Embryonic facial prominence (tissue), 1 donor: ENCODE measurements at regions not wholly inside any gene's neighbourhood (a gene's known extent, or its start where the extent isn't known, plus 50 kb on each side); places are given as distances from the start of the nearest gene placed in this dataset.

Experiments used
- DNase-seq: peaks from one replicate; pipeline ENCODE4 v3.0.0-alpha.2; 2016; ENCODE audit errors: extremely low spot score

DNA sequence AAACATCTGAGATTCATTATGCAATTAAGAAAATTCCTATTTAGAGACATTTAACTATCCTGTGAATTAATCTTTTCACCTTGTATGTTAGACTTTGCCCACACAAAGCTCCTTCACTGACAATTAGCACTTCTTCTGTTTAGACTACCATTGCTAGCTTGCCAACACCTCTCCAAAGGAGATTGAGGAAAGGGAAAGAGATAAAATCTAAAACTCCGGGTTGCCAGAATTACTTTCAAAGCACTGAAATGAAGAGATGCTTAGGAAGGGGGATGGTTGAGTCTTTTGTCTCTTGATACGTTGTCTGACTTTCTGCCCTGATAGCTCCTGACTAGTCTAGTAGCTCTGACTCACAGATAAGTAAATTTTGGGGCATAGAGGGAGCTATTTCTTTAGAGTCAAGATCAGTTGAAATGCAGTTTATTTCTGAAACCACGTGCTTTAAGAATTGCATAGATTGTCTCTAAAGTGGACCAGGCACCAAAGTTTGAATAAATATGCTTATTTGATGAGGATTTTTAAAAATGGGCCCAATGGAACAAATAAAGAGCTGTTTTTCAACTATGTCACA is 74.1 kb upstream of the DSEL start:
- no peak for DNase-seq

GRCh38 chr18:67589325-67589724 is 72.8 kb upstream of the DSEL start:
- DNase-seq: no peak

- no peak for DNase-seq
These were observed 69.6 kb upstream of the DSEL start for GRCh38 chr18:67586101-67586500.

DNA sequence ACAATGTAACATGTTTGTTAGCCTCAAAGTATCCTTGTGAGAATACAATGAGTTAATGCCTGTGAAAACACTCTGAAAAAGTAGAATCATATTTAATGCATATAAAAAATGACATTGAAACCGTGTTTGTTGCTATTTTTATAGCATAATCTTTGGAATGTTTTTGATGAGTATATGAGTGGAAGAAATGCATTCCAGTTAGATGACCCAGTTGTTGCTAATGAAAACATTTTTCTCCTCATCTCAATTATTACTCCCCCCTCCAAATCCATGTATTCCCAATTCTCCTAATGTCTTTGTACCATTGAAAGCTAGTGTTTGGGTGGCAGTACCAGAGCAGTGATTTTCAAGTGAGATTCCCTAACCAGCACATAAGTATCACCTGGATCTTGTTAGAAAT is 67.1 kb upstream of the DSEL start:
- no peak for DNase-seq

DNA sequence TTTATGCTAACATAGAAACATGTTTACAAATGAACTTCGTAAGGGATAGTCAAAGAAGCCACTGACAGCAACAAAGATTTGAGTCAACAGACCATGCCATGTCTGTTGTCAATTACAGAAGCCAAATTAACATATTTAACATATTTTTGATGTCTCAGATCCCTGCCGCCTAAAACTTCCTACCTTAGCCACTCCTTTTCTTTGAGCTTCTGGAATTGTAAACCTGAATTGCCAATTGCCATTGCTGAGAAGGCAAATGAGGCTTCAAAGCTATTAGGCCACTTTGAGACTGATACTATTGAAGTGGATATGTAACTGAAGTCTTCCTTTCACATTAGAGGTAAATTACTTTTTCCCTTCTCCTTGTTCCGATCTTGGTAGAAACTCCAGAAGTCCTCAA is 66.0 kb upstream of the DSEL start:
- DNase-seq: no peak

DNA sequence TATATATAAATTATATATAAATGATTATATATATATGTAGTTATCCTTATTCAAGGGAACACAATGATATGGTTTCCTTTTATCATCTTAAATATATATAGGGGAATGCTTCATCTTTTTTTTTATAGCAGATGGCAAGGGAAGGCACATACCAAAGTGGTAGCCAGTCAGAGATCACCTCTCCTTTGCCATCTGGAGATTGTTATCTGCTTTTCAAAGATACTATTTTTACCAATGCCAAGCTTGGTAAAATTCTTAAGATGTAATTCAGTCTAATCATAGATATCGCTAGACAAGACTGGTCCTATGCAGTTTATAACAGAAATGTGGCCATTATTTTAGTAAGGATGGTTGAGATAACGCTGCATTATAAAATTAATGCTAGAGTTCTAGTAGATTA is 64.7 kb upstream of the DSEL start:
- DNase-seq: no peak

- DNase-seq: no peak
These were observed 60.9 kb upstream of the DSEL start for GRCh38 chr18:67577386-67577785.

DNA sequence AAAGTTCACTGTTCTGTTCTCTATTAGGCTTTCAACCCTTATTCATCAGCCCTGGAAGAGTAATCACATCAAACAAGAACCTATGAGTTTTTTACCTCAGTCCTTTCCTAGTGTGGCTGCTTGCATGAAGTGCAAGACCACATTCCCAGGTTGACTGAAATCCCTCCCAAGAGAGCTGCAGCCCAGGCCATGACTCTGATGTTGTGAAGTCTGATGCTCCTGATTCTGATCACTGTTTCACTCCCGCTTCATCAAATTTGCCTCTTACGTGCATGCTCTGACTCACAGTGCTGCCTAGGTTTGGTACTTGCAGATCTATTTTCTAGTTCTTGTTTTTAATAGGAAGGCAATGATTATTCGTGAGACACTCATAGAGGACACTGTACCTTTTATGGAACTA is 58.2 kb upstream of the DSEL start:
- DNase-seq: no peak

DNA sequence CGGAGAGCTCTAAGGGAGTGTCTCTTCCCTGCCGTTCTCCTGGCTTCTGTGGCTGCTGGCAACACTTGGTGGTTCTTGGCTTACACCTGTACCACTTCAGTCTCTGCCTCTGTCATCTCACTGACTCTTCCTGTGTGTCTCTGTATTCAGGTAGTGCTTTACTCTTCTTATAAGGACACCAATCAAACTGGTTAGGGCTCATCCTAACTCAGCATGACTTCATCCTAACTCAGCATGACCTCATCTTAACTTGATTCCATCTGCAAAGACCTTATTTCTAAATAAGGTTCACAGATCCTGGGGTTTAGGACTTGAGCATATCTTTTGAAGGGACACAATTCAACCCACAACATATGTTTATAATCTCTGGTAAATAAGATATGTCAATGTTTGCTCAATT is 51.6 kb upstream of the DSEL start:
- DNase-seq: no peak
